GM21423 (cell line): ENCODE measurements at regions not wholly inside any gene's neighbourhood (a gene's known extent, or its start where the extent isn't known, plus 50 kb on each side); places are given as distances from the start of the nearest gene placed in this dataset.

Source experiments
- ATAC-seq: cut with Tn5 transposase; IDR thresholded peaks from one replicate; pipeline ENCODE4 v1.9.1; 2021; ENCODE audit warnings: mild to moderate bottlenecking, moderate library complexity; ENCODE audit not compliant: unreplicated experiment

DNA sequence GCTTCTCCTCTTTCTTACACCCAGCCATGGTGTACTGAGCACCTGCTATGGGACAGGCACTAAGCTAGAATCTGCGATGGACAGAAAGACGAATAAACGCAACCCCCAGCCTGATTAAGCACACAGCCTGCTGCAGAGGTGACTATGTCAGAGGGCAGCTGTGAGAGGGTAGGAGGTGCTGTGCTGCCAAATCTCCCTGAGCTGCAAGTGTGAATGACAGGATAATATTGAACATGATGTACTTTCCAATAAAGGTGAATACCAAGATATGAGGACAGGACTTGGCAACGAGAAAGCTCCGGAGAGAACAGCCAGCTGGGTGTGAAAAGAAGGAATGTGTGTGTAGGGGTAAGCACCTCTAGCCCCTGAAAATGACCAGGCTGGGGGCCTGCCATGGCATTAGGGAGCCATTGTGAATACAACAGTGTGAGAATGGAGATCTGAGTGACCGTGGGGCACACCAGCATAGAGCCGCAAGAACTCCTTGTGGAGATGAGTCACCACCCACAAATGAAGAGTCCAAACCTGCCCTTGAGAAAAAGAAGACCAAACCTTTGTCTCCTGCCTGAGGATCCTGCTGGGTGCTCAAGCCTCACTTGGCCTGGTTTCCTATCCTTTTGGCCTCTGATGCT, 83.0 kb upstream of the ATF3 start:
- ATAC-seq: no peak

DNA sequence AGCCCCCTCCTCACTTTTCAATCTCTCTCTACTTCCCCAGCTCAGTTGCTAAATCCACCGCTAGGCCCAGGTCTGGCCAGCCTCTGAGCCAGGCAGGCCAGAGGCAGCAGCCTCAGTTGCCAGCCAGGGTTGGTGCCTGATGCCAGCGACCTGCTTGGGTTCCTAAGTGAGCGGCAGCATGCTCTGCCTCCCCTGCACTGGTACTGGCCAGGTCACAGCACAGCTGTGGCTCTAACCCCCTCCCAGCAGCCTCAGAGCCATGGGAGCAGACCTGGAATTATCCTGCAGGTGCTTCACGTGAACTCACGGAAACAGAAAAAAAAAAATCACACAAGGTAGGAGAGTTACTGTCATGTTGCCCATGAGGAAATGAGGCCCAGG, 82.5 kb upstream of the ATF3 start:
- ATAC-seq: no peak

DNA sequence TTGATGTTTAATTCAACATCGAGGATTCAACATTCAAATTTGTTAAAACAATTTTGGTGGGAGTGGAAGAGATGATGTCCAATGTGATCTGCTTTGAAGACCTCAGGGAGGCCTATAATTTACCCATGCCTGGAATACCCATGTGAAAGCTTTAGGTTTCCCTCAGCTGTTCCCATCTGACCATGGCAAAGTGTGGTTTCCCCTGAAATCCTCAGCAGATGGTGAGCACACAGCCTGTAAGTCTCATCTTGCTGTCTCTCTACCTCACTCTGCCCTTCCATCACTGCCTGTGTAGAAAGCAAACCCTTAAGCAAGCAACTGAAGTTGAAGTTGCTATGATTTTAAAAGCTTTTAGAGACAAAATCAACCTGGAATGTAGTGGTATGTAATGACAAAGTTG, 80.1 kb upstream of the ATF3 start:
- no peak for ATAC-seq

DNA sequence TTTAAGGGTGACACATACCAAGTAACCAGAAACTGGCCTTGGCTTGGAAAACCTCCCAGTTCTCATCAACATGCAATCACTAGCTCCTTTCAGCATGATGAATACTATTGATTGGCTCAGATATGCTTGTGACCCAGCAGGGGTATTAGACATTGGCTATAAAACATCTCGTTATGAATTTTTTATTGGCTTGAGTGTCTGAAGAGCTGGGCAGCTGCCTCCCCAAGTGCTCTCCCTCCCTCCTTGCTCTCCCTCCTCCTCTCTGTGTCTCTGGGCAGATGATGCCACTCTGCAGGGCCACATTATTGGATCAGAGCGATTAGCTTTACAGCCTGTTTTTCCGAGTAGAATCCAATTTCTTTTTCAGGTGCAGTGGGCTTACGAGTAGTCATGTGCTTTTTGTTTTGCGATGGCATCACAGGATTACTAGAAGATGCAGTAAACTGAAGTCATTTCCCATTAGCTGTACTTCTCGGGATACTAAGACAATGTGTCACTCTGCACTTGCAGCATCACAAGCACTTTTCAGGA, 79.3 kb upstream of the ATF3 start:
- no peak for ATAC-seq

DNA sequence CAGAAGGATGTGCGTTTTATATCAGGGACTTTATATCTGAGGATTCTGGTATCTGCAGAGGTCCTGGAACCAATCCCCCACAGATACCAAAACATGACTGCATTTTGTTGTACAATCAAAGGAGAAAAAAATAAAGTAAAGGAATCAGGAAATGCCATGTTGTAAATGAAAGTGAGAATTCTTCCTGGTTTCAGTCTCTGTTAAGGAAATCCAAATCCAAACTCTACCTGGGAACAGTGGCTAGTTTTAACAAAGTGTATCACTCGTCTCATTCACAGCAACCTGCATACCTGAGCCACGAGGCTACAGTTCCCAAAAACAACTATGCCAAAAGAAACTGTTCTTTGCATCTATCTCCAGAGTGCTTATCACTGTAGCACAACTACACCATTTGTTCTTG, 77.3 kb upstream of the ATF3 start:
- no peak for ATAC-seq

DNA sequence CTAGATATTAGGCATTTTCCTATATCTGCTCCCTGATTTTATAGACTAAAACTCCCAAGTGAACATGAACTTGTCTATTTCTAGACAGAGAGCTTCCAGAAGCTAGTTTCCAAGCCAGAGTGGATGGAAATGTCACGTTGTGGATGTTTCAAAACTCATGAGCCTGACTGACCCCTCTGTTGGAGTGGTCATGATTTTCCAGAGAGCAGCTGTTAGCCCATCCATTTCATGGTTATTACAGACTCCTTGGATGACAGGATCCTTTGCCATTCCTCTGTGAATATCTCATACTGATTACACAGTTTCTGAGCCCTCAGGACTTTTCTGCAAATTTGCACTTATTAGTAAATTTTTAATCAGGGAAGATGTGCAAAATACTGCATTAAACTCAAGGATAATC, 76.8 kb upstream of the ATF3 start:
- ATAC-seq: no peak

DNA sequence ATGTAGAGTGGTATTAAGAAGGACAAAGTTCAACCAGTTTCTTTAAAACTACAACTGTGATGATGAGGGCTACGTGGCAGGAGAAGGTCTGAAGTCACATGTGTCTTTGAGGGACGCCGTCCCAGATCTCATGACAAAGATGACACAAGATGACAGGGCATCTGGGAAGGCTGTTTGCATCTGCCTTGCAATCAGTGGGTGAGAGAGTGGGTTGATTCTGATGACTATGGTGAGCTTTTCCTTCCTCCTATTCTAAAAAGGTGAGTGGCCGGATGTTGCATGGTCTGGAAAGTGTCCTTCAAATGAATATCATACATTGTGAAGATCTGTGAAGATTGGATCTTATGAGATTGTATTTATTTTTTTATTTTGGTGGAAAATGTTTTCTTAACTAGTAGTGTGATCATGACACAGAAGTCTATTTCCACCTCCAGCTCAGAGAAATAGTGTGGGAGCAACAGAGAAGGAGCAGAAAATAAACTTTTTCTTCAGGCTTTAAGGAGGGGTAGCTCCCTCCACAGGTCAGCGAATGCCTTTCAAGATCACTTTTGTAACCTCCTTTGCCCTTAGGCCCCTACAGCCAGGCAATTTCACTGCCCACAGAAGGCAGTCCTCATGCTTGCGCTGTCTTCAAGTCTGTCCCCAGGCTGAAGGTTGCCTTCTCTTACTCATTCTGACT, 76.0 kb upstream of the ATF3 start:
- ATAC-seq: no peak

DNA sequence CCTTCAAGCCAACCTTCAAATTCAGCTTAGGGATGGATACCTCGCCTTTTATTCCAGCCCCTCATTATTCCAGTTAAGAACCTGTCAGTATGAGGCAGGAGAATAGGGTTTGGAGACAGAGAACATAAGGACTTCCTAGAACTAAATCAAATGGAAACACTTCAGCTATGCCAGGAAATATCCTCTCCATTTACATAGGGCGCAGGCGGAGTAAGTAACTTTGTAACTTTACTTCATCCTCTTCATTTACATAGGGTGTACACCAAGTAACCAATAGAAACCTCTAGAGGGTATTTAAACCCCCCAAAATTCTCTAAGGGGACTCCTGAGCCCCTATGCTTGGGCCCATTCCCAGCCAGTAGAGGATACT, 75.4 kb upstream of the ATF3 start:
- ATAC-seq: no peak

DNA sequence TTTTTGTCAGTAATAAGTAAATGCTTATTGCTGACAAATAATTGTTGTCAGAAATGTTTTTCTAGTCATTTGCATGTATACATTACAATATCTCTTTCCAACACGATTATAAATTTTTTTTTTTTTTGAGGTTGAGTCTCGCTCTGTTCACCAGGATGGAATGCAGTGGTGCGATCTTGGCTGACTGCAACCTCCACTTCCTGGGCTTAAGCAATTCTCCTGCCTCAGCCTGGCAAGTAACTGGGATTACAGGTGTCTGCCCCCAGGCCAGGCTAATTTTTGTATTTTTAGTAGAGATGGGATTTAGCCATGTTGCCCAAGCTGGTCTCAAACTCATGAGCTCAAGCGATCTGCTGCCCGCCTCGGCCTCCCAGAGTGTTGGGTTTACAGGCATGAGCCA, 72.0 kb upstream of the ATF3 start:
- no peak for ATAC-seq

DNA sequence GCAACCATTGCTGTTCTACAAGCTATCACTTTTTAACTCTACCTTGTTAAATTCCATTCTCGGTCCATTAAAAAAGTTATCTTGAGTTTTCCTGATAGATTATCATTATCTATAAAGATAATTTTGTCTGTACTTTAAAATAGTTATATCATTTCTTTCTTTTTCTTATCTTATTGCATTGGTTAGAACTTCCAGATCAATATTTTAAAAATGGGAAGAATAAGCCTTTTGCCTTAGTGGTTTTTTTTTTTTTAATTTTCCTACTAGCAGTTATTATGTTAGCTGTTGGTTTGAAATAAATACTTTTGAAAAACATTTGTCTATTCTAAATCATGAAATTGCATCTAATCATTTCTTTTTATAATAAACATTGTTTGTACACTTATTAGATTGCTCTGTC, 71.0 kb upstream of the ATF3 start:
- ATAC-seq: no peak

DNA sequence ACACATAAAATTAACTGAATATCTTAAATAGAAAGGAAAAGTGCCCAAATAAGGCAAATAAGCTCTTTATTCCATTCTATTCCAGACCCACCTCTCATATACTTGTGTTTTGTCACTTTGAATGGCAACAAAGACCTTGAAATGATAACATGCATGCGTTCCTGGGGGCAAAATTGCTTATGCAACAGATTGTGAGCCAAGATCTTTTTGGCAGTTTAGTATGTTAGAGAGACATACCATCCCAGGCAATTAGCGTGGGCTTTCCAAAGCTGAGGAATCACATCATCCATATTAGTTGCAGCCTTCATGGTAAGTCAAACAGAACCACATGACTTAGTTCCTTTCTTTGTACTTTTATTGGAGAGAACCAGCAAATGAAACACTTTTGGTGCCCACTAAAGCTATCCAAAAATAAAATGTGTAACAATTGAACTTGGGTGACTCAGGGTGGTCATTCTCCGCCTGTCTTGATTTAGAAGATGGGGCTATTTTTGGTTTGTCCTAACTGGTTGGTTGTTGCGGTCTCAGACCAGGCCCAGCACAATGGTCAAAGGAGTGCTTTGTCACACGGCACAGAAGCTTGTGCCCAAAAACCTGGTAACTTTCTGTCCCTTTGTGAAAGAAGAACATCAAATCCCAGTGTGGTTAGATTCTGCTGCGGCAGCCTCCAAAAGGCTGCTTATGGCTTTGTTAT, 68.7 kb upstream of the ATF3 start:
- no peak for ATAC-seq

DNA sequence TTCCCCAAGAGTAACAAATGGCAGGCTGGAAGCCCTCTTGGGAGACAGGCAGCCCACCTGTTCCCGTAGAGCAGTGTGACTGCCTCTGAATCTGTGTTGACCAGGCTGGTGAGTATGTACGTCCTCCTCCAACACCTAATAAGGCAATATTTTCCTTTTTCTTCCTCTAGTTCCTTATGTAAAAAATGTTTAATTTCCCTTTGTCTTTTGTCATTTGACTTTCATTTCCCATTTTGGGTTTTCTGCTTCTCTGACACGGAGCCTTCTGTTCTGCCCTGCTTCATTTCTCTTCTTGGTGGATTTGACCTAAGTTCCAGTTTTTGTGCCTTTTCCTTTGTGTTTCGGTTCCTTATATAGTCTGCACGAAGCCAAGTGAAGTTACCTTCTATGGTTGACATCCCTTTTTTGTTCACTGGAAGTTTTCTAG, 65.8 kb upstream of the ATF3 start:
- ATAC-seq: no peak

DNA sequence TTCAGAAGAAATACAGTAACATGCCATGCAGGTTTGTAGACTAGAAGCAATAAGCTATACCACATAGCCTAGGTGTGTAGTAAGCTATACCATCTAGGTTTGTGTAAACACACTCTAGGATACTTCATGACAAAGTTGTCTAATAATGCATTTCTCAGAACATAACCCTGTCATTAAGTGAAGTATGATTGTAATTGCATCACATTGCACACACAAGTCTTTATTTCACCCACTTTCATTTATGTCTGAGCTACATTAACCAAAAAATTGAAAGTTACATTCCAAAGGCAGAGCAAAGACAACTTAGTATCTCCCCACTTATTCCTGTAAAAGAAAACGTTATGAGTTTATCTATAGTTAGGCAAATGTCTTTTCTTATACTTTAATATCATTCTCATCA, 64.5 kb upstream of the ATF3 start:
- no peak for ATAC-seq

DNA sequence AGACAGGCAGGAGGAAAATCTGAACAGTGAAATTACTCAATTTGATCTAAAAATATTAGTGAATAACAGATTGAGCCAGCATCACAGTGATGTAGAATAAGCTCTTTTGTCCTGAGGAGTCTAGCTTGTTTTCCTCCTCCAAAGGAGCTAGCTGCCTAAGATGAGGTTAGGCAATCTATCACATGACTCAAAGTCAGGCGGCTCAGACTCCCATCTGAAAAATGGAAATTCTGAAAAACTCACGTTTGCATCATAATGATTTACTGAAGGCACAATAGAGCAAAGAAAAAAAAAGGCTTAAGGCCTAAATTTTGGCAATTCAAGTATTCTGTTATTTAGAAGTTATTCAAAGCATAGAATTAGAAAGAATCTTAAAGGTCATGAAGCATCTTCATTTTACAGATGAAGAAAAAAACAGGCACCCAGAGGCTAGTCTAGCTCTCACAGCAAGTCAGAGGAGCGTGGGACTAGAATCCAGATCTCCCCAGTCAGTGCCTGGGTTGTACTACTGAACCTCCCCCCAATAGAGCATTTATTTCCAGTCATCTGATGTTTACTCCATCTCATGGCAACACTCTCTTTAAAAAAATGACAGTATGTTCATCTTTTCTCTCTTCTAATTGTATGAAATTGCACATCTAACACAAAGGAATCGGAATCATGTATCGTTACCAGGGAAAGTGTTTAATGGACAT, 62.5 kb upstream of the ATF3 start:
- ATAC-seq: no peak

DNA sequence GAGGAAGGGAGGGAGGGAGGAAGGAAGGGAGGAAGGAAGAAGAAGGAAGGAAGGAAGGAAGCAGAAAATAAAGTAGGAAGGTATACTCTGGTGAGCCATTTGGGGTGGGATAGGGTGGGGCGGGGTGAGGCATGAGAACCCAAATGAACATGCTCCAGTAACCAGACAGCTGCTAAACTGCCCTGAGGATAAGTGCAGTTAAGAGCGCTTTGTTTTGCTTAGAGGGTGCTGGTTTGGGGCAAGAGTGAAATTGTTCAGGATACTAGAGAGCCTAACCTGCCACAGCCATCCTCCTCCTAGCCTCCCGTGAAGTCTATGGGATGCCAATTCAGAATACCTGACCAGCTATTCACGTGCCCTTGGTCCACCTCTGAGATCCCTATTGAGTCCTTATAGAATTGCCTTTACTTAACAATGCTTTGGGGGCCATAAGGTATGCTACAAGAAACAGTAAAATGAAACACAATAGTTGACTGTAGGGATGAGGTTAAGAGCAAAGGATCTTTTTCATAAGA, 59.0 kb upstream of the ATF3 start:
- no peak for ATAC-seq

DNA sequence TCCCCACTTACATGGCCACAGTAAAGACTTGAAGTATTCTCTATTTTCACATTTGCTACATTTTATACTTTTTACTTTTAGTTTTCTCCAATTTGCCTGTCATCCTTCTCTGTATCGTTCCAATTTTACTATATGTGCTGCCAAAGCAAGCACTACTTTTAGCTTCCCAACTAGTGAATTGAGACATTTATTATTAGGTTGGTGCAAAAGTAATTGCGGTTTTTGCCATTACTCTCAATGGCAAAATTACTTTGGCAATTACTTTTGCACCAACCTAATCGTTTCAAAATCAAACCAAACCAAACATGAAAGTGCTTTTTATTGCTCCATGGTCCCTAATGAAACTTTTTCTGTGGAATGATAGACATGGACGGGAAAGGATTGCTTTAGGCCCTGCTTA, 56.6 kb upstream of the ATF3 start:
- ATAC-seq: no peak

DNA sequence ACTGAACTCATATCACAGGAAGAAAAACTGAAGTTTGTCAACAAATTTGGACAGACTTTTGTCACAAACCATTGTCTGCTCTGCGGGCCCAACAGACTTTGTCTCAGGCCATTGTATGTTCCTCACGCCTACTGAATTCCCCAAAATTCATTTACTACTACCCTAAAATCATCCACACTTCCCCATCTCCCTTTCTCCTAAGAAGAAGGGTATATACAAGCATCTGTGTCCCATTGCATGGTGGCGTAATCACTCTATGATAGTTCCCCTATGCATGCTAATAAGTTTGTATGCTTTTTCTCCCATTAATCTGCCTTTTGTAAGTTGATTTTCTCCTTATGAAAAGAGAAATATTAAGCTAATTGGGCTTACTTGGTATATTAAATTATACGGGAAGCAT, 54.9 kb upstream of the ATF3 start:
- ATAC-seq: no peak

DNA sequence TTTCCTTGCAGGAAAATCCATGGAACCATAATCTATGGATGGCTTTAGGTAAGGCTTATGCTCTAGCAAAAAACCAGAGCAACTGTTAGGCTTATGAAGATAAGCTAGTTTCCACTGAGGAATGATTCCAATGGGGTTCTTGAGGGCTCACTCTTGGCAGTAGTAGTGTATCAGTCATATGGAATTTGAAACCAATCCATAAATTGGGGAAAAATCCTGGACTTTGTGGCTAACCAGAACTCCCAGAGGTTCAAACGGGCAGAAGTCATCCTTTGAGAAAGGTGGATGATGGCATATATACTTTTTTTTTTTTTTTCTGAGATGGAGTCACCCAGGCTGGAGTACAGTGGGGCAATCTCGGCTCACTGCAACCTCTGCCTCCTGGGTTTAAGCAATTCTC, 54.2 kb upstream of the ATF3 start:
- no peak for ATAC-seq

DNA sequence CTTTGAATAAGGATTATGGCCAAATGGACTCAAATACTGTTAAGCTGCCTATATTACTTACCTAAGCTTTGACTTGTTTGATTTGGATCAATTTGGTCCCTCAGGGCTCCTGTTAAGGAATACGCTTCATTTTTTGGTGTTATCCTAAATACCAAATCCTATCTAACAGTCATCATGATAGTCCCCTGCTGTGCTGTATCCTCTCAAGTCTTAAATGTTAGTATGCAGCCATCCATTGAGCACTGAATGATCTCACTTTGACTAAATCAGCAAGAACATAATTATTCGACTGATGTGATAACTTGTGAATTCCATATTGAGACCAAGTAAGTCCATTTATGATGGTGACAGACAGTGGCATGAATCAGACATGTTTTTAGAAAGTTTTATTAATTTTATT, 53.1 kb upstream of the ATF3 start:
- ATAC-seq: no peak

DNA sequence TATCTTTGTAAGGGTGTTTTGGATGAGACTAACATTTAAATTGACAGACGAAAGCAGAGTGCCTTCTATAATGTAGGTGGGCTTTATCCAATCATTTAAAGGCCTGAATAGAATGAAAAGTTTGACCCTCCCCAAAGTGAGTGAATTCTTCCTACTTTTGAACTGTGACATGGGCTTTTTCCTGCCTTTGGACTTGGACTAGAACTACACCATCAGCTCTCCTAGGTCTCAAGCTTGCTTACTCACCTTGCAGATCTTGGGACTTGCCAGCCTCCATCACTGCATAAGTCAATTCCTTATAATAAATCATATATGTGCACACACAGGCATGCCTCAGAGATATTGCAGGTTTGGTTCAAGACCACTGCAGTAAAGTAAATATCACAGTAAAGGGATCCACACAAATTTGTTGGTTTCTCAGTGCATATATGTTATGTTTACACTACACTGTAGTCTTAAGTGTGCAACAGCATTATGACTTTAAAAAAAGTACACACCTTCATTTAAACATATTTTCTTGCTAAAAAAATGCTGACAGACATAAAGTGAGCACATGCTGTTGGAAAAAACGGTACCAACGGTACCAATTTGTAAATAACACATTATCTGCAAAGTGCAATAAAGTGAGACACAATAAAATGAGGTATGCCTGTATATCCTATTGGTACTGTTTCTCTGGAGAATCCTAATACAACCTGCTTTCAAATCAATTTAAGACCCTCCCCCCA, 51.6 kb upstream of the ATF3 start:
- no peak for ATAC-seq
